Stimulated activated CD4-positive, alpha-beta T cell treated with anti-CD3 and anti-CD28 coated beads, Interleukin-4, amount 100 ng/mL, for 48 hours (primary cell): ENCODE measurements at regions not wholly inside any gene's neighbourhood (a gene's known extent, or its start where the extent isn't known, plus 50 kb on each side); places are given as distances from the start of the nearest gene placed in this dataset.
"Not testable (repeated sequence)": the region's sequence is repeated elsewhere in the genome, so short reads cannot be mapped to it uniquely, and the experiment has no call there.

Experiments
- DNase-seq, 2 donors: peaks; one replicate each; pipeline ENCODE4 v3.0.0-alpha.2; 2020; ENCODE audit warnings: low read depth in 2 of 2

- DNase-seq = no peak
These were observed 52.3 kb upstream of the COL5A2 start for GRCh38 chr2:189231719-189232323.

- no peak for DNase-seq
These were observed 53.3 kb upstream of the COL5A2 start for GRCh38 chr2:189232759-189233406.

- DNase-seq = no peak
These were observed 54.0 kb upstream of the COL5A2 start for GRCh38 chr2:189233527-189233926.

- DNase-seq = no peak
These were observed 55.4 kb upstream of the COL5A2 start for GRCh38 chr2:189234991-189235390.

- no peak for DNase-seq
These were observed 56.5 kb upstream of the COL5A2 start for GRCh38 chr2:189236066-189236465.

- DNase-seq = no peak
These were observed 59.3 kb upstream of the COL5A2 start for GRCh38 chr2:189238903-189239302.

- DNase-seq = not testable (repeated sequence)
These were observed 64.3 kb upstream of the COL5A2 start for GRCh38 chr2:189243843-189244242.

- no peak for DNase-seq
These were observed 67.7 kb upstream of the COL5A2 start for GRCh38 chr2:189247276-189247675.

- no peak for DNase-seq
These were observed 68.6 kb upstream of the COL5A2 start for GRCh38 chr2:189248141-189248540.

GRCh38 chr2:189249171-189249570 lies 69.6 kb upstream of the COL5A2 start:
- DNase-seq = no peak

GRCh38 chr2:189249901-189250300 lies 70.3 kb upstream of the COL5A2 start:
- no peak for DNase-seq

- DNase-seq = no peak
These were observed 73.6 kb upstream of the COL5A2 start for GRCh38 chr2:189252991-189253675.

- DNase-seq = no peak
These were observed 74.3 kb upstream of the COL5A2 start for GRCh38 chr2:189253836-189254235.

GRCh38 chr2:189254268-189254883 lies 74.8 kb upstream of the COL5A2 start:
- DNase-seq = no peak

GRCh38 chr2:189255711-189256110 lies 76.2 kb upstream of the COL5A2 start:
- no peak for DNase-seq

GRCh38 chr2:189258616-189259365 lies 79.2 kb upstream of the COL5A2 start:
- DNase-seq = no peak

GRCh38 chr2:189260361-189260814 lies 80.8 kb upstream of the COL5A2 start:
- no peak for DNase-seq

GRCh38 chr2:189261431-189261841 lies 81.9 kb upstream of the COL5A2 start:
- no peak for DNase-seq

GRCh38 chr2:189261916-189262315 lies 82.4 kb upstream of the COL5A2 start:
- no peak for DNase-seq

GRCh38 chr2:189265696-189266320 lies 86.2 kb upstream of the COL5A2 start:
- DNase-seq = no peak

GRCh38 chr2:189267491-189267890 lies 87.9 kb upstream of the COL5A2 start:
- no peak for DNase-seq
